Esophagus muscularis mucosa (tissue), 4 donors: ENCODE measurements at regions not wholly inside any gene's neighbourhood (a gene's known extent, or its start where the extent isn't known, plus 50 kb on each side); places are given as distances from the start of the nearest gene placed in this dataset.

Source experiments
- DNase-seq: peaks from one replicate; pipeline ENCODE4 v3.0.0-alpha.2; 2017; ENCODE audit errors: extremely low spot score
- H3K27ac ChIP-seq, 4 donors: fragments of 200-600 bp; sonication (generic); replicated peaks in 1 of 4; 1 replicate in 3 of 4; 2 replicates in 1 of 4; pipeline ENCODE4 v1.5.1; 2016 to 2019; ENCODE audit warnings: mild to moderate bottlenecking in 1 of 4
- H3K27me3 ChIP-seq, 4 donors: fragments of 200-600 bp; sonication (generic); one replicate each; pipeline versions ENCODE4 v1.5.1 to v1.6.0; 2016 to 2019
- H3K36me3 ChIP-seq, 4 donors: fragments of 200-600 bp; sonication (generic); one replicate each; pipeline ENCODE4 v1.5.1; 2016 to 2019
- H3K4me1 ChIP-seq, 4 donors: fragments of 200-600 bp; sonication (generic); one replicate each; pipeline ENCODE4 v1.5.1; 2016 to 2019
- H3K4me3 ChIP-seq, 4 donors: fragments of 200-600 bp; sonication (generic); 1 replicate in 2 of 4; 2 replicates in 2 of 4; pipeline ENCODE4 v1.5.1; 2016 to 2019; ENCODE audit warnings: mild to moderate bottlenecking in 4 of 4, moderate library complexity in 1 of 4
- H3K9me3 ChIP-seq, 4 donors: fragments of 200-600 bp; sonication (generic); 1 replicate in 3 of 4; 2 replicates in 1 of 4; pipeline ENCODE4 v1.5.1; 2016 to 2019
- EP300 ChIP-seq: sonication (generic); formaldehyde crosslinking; IDR thresholded peaks from one replicate; pipeline ENCODE4 v1.6.1; 2017; ENCODE audit warnings: antibody characterized with exemption
- POLR2A ChIP-seq: fragments of 450-650 bp; IDR thresholded peaks from one replicate; pipeline ENCODE4 v1.6.1; 2017; ENCODE audit warnings: antibody characterized with exemption, moderate library complexity, mild to moderate bottlenecking, low read depth
- POLR2AphosphoS5 ChIP-seq, 2 donors: sonication (generic); formaldehyde crosslinking; IDR thresholded peaks; one replicate each; pipeline ENCODE4 v1.6.1; 2017; ENCODE audit warnings: antibody characterized with exemption in 2 of 2
- WGBS: methylation state at CpG from one replicate; pipeline ENCODE4 v1.1.5; 2018; 5-methylcytosine and 5-hydroxymethylcytosine counted together
- intact Hi-C: fragments of 100-400 bp; cut with DNase I; formaldehyde crosslinking; loops from one replicate; pipeline ENCODE4 v1.15.1; 2023
- TF ChIP-seq, protein P1 (sequence below), 3 experiments: fragments of 200-600 bp in 2 of 3; fragments of 450-650 bp in 1 of 3; sonication (generic) in 2 of 3; IDR thresholded peaks; one replicate each; pipeline ENCODE4 v1.5.1; 2017 to 2019; ENCODE audit warnings: antibody characterized with exemption in 3 of 3, mild to moderate bottlenecking in 2 of 3, moderate library complexity in 1 of 3

DNA sequence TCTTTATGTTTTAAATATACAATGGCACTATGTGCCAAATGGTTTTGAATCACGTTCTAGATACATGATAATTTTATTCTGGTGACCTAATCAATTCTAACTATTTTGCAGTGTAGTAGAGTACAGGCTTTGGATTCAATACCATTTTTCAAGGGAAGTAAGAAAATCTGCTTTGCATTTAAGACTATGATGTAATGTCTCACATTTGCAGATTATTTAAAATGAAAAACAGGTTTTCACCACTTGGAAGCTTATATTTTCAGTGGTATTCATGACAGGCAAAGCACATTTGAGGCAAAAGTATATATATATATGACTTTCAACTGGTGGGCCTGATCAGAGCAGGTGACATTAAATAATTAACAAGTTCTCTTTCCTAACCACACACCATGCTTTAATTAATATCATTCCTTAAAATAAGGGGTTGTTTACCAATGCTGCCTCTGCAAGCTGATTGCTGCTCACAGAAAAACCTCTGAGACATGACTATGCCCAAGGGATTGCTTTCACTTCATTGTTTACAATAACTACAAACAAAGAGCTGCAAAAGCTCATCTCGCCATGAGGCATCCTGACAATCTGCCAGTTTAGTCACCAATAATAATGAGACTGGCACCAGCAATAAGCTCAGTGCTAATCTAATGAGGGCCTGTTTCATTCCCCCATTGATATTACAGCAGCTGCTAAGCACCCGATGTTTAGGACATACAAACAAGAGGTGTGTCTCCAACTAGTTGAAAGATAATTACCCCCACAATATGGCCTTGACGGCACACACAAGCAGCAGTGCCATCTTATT, 1176.0 kb upstream of the GJE1 start:
- DNase-seq: no peak
- no peak overlapping the region for H3K27ac ChIP-seq
- intact Hi-C loops: no loop called here
- H3K4me3 ChIP-seq: no peak overlapping the region
- H3K9me3 ChIP-seq: no peaks in the 10 kb centered on the region
- no peaks in the 10 kb centered on the region for H3K36me3 ChIP-seq
- H3K27me3 ChIP-seq: no peaks in the 10 kb centered on the region
- no peak for TF ChIP-seq EP300
- H3K4me1 ChIP-seq: no peaks in the 10 kb centered on the region
- WGBS: 77% methylated on average over 4 of the region's 4 CpGs

DNA sequence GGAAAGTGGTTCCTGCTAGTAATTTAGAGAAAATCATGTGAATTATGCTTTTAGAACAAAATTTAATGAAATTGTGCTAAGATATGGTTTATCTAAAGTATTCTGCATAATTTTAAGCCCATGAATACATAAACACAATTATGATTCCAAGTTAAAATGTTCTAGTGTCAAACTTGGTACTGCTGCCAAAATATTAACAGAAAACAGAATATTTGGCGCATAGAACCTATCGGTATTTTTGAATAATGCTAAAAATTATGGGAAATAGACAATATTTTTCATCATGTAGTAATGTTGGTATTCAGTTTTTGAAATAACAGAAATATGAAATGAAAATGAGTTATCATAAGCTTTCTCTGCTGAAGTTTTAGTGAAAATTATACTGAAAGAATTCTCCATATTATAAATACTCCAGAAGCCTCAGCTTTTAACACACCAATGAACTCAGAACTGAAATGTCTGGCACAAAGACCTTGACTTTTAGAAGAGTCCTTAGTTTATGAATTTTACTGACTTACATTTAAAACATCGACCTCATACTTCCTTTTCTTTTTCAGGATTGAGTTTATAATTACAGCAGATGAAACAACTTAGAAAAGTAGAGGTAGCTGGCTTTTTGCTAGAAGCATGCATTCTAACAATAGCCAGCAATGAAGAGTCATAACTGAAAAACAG, 1192.3 kb upstream of the GJE1 start:
- no peaks in the 10 kb centered on the region for H3K4me1 ChIP-seq
- intact Hi-C loops: no loop called here
- no peak for DNase-seq
- H3K4me3 ChIP-seq: no peak overlapping the region
- H3K27me3 ChIP-seq: no peaks in the 10 kb centered on the region
- H3K9me3 ChIP-seq: no peaks in the 10 kb centered on the region
- WGBS: 66% methylated on average over 3 of the region's 3 CpGs
- H3K27ac ChIP-seq: no peak overlapping the region
- no peaks in the 10 kb centered on the region for H3K36me3 ChIP-seq
- TF ChIP-seq POLR2A: no peak
- no peak for TF ChIP-seq POLR2AphosphoS5 (IDR thresholded peaks at IDR 0.05)
- TF ChIP-seq, protein P1, sequence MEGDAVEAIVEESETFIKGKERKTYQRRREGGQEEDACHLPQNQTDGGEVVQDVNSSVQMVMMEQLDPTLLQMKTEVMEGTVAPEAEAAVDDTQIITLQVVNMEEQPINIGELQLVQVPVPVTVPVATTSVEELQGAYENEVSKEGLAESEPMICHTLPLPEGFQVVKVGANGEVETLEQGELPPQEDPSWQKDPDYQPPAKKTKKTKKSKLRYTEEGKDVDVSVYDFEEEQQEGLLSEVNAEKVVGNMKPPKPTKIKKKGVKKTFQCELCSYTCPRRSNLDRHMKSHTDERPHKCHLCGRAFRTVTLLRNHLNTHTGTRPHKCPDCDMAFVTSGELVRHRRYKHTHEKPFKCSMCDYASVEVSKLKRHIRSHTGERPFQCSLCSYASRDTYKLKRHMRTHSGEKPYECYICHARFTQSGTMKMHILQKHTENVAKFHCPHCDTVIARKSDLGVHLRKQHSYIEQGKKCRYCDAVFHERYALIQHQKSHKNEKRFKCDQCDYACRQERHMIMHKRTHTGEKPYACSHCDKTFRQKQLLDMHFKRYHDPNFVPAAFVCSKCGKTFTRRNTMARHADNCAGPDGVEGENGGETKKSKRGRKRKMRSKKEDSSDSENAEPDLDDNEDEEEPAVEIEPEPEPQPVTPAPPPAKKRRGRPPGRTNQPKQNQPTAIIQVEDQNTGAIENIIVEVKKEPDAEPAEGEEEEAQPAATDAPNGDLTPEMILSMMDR (IDR thresholded peaks at IDR 0.05): no peak
- no peak for TF ChIP-seq EP300

DNA sequence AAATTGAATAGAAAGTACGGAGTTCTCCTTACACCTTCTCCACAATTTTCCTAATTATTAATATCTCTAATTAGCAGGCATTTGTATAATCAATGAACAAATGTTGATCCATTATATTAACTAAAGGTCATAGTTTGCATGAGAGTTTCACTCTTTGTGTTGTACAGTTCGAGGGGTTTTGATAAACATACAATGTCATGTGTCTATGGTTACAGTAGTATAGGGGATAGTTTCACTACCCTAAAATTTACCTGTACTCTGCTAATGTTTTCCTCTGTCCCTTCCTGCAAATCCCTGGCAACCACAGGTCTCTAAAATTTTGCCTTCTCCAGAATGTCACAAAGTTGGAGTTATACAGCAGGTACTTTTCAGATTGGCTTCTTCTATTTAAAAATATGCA, 1199.8 kb upstream of the GJE1 start:
- H3K9me3 ChIP-seq: no peaks in the 10 kb centered on the region
- DNase-seq: no peak
- intact Hi-C loops: no loop called here
- H3K4me3 ChIP-seq: no peak overlapping the region
- H3K27me3 ChIP-seq: no peaks in the 10 kb centered on the region
- no peak overlapping the region for H3K27ac ChIP-seq
- no peaks in the 10 kb centered on the region for H3K4me1 ChIP-seq
- WGBS: 91% methylated on average over 2 of the region's 2 CpGs
- no peaks in the 10 kb centered on the region for H3K36me3 ChIP-seq
- TF ChIP-seq POLR2A: no peak
- no peak for TF ChIP-seq POLR2AphosphoS5 (IDR thresholded peaks at IDR 0.05)
- no peak for TF ChIP-seq EP300
- TF ChIP-seq, protein P1 (IDR thresholded peaks at IDR 0.05): no peak

DNA sequence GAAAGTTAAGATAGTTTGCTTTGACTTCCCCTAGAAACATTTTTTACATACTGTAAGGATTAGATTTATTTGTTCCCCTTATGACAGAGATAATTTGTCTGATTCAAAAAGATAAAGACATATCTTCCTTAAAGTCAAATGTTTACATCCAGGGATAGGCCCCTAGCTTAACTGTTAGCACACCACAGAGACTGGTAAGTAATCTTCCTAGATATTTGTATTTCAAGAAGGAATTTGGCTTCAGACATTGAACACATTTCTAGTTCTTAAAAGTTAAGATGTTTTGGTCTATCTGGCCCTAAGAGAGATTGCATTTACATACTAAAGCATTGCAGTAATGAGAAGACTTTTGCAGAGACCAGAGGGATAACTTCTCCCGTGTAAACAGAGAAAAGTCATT, 1201.1 kb upstream of the GJE1 start:
- intact Hi-C loops: no loop called here
- TF ChIP-seq POLR2A (no peak), EP300 (no peak), POLR2AphosphoS5 (IDR thresholded peaks at IDR 0.05) (no peak)
- TF ChIP-seq, protein P1 (IDR thresholded peaks at IDR 0.05): no peak
- Histone ChIP-seq H3K27me3 (no peaks in the 10 kb centered on the region), H3K4me1 (no peaks in the 10 kb centered on the region), H3K9me3 (no peaks in the 10 kb centered on the region), H3K4me3 (no peak overlapping the region), H3K36me3 (no peaks in the 10 kb centered on the region), H3K27ac (no peak overlapping the region)
- DNase-seq: no peak
- 74% methylated on average over 1 of the region's 1 CpG for WGBS

DNA sequence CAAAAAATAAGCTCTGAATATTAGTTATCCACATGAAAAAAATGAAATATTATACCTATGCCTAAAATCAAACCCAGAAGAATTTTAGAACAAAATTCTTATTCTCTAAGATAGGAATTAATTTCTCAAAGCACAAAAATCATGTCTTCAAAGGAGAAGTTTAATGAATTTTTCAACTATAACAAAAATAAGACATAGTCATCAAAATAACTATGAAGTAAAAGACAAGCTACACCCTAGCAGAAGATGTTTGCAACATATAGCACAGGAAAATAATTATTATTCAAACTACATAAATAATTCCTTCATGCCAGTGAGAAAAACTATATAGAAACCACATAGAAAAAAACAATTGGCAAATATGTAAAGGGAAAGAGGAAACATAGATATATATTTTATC, 1203.6 kb upstream of the GJE1 start:
- H3K36me3 ChIP-seq: no peaks in the 10 kb centered on the region
- no peak for DNase-seq
- intact Hi-C loops: loop anchor here (10.0 kb wide), 1 partner anchor 1564 kb away; no protein-coding TSS in a partner anchor
- TF ChIP-seq POLR2A: no peak
- TF ChIP-seq, protein P1 (IDR thresholded peaks at IDR 0.05): no peak
- TF ChIP-seq POLR2AphosphoS5 (IDR thresholded peaks at IDR 0.05): no peak
- TF ChIP-seq EP300: no peak
- H3K9me3 ChIP-seq: no peaks in the 10 kb centered on the region
- no peak overlapping the region for H3K4me3 ChIP-seq
- no peaks in the 10 kb centered on the region for H3K4me1 ChIP-seq
- H3K27ac ChIP-seq: no peak overlapping the region
- no peaks in the 10 kb centered on the region for H3K27me3 ChIP-seq
